T-helper 17 cell (primary cell): ENCODE measurements at regions not wholly inside any gene's neighbourhood (a gene's known extent, or its start where the extent isn't known, plus 50 kb on each side); places are given as distances from the start of the nearest gene placed in this dataset.

ENCODE experiments used
- ATAC-seq: fragments of 150-1000 bp; cut with Tn5 transposase; 2 replicates; pipeline ENCODE4 v1.10.0; 2021; ENCODE audit warnings: mild to moderate bottlenecking, moderate library complexity
- DNase-seq, 3 donors: peaks; one replicate each; pipeline versions ENCODE4 v3.0.0 to v3.0.0-alpha.2; 2020 to 2021
- H3K9me3 ChIP-seq: one replicate; pipeline ENCODE4 v1.7.0; 2013; ENCODE audit warnings: low read length, mild to moderate bottlenecking; ENCODE audit not compliant: control insufficient read depth, poor library complexity, severe bottlenecking
- H3K27ac Mint-ChIP-seq: one replicate; pipeline ENCODE4 v1.8.0; 2022; ENCODE audit warnings: mild to moderate bottlenecking, moderate library complexity, mixed read lengths
- H3K27me3 Mint-ChIP-seq: one replicate; pipeline ENCODE4 v1.8.0; 2022; ENCODE audit warnings: mixed read lengths
- H3K36me3 Mint-ChIP-seq: one replicate; pipeline ENCODE4 v1.8.0; 2022; ENCODE audit warnings: low read depth, mixed read lengths
- H3K4me1 Mint-ChIP-seq: one replicate; pipeline ENCODE4 v1.8.0; 2022; ENCODE audit warnings: mild to moderate bottlenecking, mixed read lengths
- H3K4me3 Mint-ChIP-seq: one replicate; pipeline ENCODE4 v1.8.0; 2022; ENCODE audit warnings: mild to moderate bottlenecking, moderate library complexity, mixed read lengths

DNA sequence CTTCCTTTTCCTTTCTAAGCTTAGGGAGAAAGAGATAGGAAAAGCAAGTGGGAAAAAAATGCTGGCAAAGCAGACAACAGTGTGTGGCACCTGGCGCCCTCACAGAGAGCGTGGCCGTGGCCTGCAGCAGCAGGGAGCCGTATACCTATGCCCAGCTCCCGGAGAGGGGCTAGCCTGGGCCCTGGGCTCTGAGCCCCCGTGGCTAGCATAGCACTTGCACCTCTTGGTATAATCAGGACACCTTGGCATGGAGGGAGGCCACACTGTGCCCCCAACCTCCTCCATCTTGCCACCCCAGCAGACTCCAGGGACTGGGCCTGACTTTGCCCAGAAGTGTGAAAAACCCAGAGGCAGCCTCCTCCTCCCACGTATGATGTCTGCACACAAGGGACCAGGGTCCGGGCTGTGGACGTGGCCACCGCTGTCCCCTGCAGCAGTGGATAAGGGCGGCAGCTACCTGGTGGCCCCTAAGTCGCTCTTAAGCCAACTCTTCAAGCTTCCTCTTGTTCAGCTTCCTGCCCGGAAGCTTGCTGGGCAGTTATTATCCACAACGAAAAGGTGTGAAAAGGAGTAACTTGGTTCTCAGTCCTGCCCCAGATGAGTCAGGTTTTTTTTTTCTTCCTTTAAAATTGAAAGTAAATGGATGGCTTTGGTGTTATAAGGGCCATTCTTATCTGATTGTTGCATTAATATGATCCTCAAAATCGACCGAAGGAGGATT, 249.1 kb upstream of the PITRM1 start:
- Mint-ChIP-seq H3K4me1 (peaks cover 34% of the 10 kb centered on the region), H3K36me3 (no peaks in the 10 kb centered on the region), H3K27me3 (peaks cover 4% of the 10 kb centered on the region), H3K4me3 (peak overlapping the region; percentile 63), H3K27ac (peak overlapping the region; percentile 61)
- H3K9me3 ChIP-seq = no peaks in the 10 kb centered on the region
- ATAC-seq = peak; percentile 39
- DNase-seq = no peak

GRCh38 chr10:3420527-3421469, 248.2 kb upstream of the PITRM1 start:
- Mint-ChIP-seq H3K27ac (peak overlapping the region; percentile 67), H3K4me3 (peak overlapping the region; percentile 69), H3K4me1 (peaks cover 34% of the 10 kb centered on the region), H3K27me3 (peaks cover 4% of the 10 kb centered on the region), H3K36me3 (no peaks in the 10 kb centered on the region)
- H3K9me3 ChIP-seq = no peaks in the 10 kb centered on the region
- ATAC-seq (no peak), DNase-seq (no peak)

- Mint-ChIP-seq H3K36me3 (no peaks in the 10 kb centered on the region), H3K27ac (peak overlapping the region; percentile 67), H3K4me1 (peaks cover 37% of the 10 kb centered on the region), H3K4me3 (peak overlapping the region; percentile 69), H3K27me3 (peaks cover 4% of the 10 kb centered on the region)
- ATAC-seq (no peak), DNase-seq (no peak)
- H3K9me3 ChIP-seq = no peaks in the 10 kb centered on the region
Observed at GRCh38 chr10:3419719-3420495, 247.3 kb upstream of the PITRM1 start.

GRCh38 chr10:3418926-3419325, 246.3 kb upstream of the PITRM1 start:
- H3K4me1 Mint-ChIP-seq = peaks cover 31% of the 10 kb centered on the region
- H3K27ac Mint-ChIP-seq = peak overlapping the region; percentile 67
- ATAC-seq (no peak), DNase-seq (no peak)
- no peaks in the 10 kb centered on the region for H3K9me3 ChIP-seq
- H3K27me3 Mint-ChIP-seq = peaks cover 4% of the 10 kb centered on the region
- no peak overlapping the region for H3K4me3 Mint-ChIP-seq
- no peaks in the 10 kb centered on the region for H3K36me3 Mint-ChIP-seq

- Mint-ChIP-seq H3K27me3 (peaks cover 3% of the 10 kb centered on the region), H3K36me3 (no peaks in the 10 kb centered on the region)
- ATAC-seq = no peak
Observed at GRCh38 chr10:3418041-3418754, 245.6 kb upstream of the PITRM1 start.

GRCh38 chr10:3417096-3417495, 244.5 kb upstream of the PITRM1 start:
- peaks cover 31% of the 10 kb centered on the region for H3K4me1 Mint-ChIP-seq
- H3K27me3 Mint-ChIP-seq = no peaks in the 10 kb centered on the region
- H3K4me3 Mint-ChIP-seq = no peak overlapping the region
- DNase-seq (no peak), ATAC-seq (no peak)
- no peak overlapping the region for H3K27ac Mint-ChIP-seq
- H3K9me3 ChIP-seq = no peaks in the 10 kb centered on the region
- H3K36me3 Mint-ChIP-seq = peaks cover 2% of the 10 kb centered on the region

More at GRCh38 chr10:3418041-3418754, 245.6 kb upstream of the PITRM1 start:
- H3K4me3 Mint-ChIP-seq = no peak overlapping the region
- H3K9me3 ChIP-seq = no peaks in the 10 kb centered on the region
- no peak for DNase-seq
- no peak overlapping the region for H3K27ac Mint-ChIP-seq
- H3K4me1 Mint-ChIP-seq = peaks cover 31% of the 10 kb centered on the region

GRCh38 chr10:3415878-3416605, 243.5 kb upstream of the PITRM1 start:
- no peak for DNase-seq
- no peak overlapping the region for H3K4me3 Mint-ChIP-seq

DNA sequence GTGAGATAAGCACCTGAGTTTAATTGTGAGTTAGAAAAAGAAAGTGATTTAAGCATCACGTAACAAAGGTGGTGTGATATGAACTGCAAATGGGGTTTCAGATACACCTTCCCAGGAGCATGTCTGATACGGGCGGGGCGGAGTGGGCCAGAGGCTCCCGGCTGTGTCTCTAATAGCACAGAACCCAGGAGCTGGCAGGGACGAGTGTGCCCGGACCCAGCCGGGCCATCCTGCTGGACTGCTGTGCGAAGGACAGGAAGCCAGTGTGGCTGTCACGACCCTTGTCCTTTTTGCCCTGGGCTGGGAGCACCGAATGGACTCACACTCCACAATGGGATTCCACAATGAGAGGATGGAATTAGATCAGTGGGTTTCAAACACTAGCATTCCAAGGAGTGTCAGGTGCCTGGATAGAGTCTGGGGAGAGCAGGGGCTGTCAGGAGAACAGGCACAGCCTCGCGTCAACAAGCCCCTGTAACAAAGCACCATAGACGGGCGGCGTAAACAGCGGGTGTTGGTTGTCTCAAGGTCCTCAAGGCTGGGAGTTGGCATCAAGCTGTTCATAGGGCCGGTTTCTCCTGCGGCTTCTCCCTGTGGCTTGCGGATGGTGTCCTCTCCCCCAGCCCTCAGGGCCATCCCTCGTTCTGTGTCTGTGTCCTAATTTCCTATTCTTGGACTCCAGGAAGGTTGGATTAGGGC, 242.6 kb upstream of the PITRM1 start:
- Mint-ChIP-seq H3K4me1 (peaks cover 20% of the 10 kb centered on the region), H3K27ac (no peak overlapping the region), H3K4me3 (no peak overlapping the region), H3K27me3 (no peaks in the 10 kb centered on the region), H3K36me3 (peaks cover 2% of the 10 kb centered on the region)
- ATAC-seq (no peak), DNase-seq (no peak)
- no peaks in the 10 kb centered on the region for H3K9me3 ChIP-seq

More at GRCh38 chr10:3415878-3416605, 243.5 kb upstream of the PITRM1 start:
- ATAC-seq = no peak
- Mint-ChIP-seq H3K27ac (no peak overlapping the region), H3K36me3 (peaks cover 2% of the 10 kb centered on the region), H3K27me3 (no peaks in the 10 kb centered on the region), H3K4me1 (peaks cover 28% of the 10 kb centered on the region)
- no peaks in the 10 kb centered on the region for H3K9me3 ChIP-seq

DNA sequence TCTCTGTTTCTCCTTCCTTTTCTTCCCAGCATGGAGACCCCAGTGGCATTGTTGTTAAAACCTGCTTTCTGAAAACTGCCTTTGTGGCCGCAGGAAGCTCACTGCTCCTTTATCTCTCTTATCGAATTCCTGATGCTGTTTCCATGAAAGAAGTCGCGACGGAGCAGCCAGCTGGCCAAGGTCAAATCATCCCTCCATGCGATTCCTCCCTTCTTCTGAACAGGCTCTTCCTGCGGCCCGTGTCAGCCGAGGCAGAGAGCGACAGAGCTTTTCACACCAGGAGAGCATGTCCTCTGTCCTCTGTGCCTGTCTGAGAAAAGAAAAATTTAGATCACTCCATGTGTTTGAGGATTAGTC, 242.1 kb upstream of the PITRM1 start:
- DNase-seq (no peak), ATAC-seq (no peak)
- peaks cover 15% of the 10 kb centered on the region for H3K4me1 Mint-ChIP-seq
- H3K9me3 ChIP-seq = no peaks in the 10 kb centered on the region
- peaks cover 2% of the 10 kb centered on the region for H3K36me3 Mint-ChIP-seq
- no peak overlapping the region for H3K27ac Mint-ChIP-seq
- no peak overlapping the region for H3K4me3 Mint-ChIP-seq
- H3K27me3 Mint-ChIP-seq = no peaks in the 10 kb centered on the region

DNA sequence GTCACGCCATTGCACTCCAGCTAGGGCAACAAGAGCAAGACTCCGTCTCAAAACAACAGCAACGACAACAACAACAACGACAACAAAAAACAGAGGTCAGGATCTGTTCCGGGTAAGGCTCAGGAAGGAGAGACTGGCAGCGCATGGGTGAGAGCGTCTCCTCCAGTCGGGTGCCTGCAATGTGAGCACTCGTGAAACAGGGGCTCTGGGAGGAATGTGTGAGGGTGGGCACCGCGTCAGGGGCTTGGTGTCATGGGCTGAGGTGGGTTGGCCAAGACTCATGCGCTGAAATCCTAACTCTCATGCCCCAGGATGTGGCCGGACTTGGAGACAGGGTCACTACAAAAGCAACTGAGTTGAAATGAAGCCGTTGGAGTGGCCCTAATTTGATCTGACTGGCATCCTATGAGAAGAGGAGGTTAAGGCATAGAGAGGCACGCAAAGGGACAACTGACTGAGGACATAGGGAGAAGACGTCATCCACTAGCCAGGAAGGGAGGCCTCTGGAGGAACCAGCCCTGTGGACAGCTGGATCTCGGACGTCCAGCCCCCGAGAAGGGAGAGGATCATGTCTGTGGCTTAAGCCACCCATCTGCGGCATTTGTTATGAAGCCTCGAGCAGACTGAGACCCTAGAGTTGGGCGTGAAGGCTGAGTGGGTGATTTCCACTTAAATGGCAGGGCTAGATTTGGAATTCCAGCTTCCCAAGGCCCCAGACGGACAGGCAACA, 241.5 kb upstream of the PITRM1 start:
- no peak overlapping the region for H3K4me3 Mint-ChIP-seq
- H3K4me1 Mint-ChIP-seq = peaks cover 13% of the 10 kb centered on the region
- DNase-seq (no peak), ATAC-seq (no peak)
- H3K27me3 Mint-ChIP-seq = no peaks in the 10 kb centered on the region
- peaks cover 2% of the 10 kb centered on the region for H3K36me3 Mint-ChIP-seq
- no peaks in the 10 kb centered on the region for H3K9me3 ChIP-seq
- no peak overlapping the region for H3K27ac Mint-ChIP-seq

DNA sequence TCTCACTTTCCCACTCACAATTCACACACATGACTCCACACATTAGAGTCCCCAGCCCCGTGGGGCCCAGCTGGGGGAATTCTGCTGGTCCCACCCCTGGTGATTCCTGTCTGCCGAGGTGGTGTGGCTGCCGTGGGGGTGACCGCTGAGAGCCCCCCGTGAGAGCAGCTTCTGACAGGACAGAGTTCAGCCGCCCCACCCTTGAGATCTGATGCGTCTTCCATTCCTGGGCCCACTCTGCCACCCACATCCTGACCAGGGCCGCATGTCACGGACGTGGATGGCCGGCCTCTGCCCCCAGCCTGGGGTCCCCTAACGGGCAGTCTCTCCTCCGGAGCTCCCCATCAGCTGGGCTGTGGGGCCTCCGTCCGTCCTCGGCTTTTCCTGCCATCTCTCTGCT, 240.1 kb upstream of the PITRM1 start:
- DNase-seq (no peak), ATAC-seq (no peak)
- H3K4me1 Mint-ChIP-seq = peaks cover 7% of the 10 kb centered on the region
- no peak overlapping the region for H3K4me3 Mint-ChIP-seq
- peaks cover 2% of the 10 kb centered on the region for H3K27me3 Mint-ChIP-seq
- H3K9me3 ChIP-seq = no peaks in the 10 kb centered on the region
- H3K36me3 Mint-ChIP-seq = peaks cover 2% of the 10 kb centered on the region
- H3K27ac Mint-ChIP-seq = peak overlapping the region; percentile 75
